ENCODE measurements at regions not wholly inside any gene's neighbourhood (a gene's known extent, or its start where the extent isn't known, plus 50 kb on each side); places are given as distances from the start of the nearest gene placed in this dataset.

DNA sequence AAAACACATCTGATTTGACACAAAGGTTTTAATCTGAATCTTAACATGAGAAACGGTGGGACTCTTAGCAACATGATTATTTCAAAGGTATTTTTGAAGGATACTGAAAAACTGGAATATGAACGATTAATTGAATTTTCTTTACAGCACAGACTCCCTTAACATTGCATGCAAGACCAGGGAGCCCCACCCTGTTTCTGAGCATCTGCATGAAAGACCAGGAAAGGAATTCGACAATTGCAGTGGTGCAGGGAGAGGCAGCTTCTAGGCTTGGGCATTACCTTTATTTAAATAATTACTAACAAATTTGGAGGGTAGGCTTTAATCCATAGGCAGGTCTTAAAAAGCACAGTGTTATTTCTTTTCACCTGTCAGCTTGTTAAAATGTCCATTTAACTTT, 240.6 kb upstream of the TOPAZ1 start:
- no peak for DNase-seq
- peaks cover 0 to 10% (median 4%) of the 10 kb centered on the region in 3 experiments; a peak in 5 of 7 replicates for H3K36me3 Mint-ChIP-seq (ENCODE audit: insufficient read depth in 1 of 3, low read depth in 3 of 3)
- H3K27ac Mint-ChIP-seq: no peak overlapping the region
- H3K4ac ChIP-seq (ENCODE audit: low read depth, low read length): no peak overlapping the region
- no peak overlapping the region for H2BK5ac ChIP-seq (ENCODE audit: insufficient read length, low read length)
- H3K4me3 Mint-ChIP-seq: no peak overlapping the region
- no peak overlapping the region for H2BK120ac ChIP-seq (ENCODE audit: low read depth, low read length, poor library complexity, severe bottlenecking)
- H2AK5ac ChIP-seq (ENCODE audit: insufficient read length, low read length): no peak overlapping the region
- H3K14ac ChIP-seq (ENCODE audit: insufficient read depth, low read length): no peak overlapping the region
- no peak overlapping the region for H2AFZ ChIP-seq (ENCODE audit: low read length)
- no peak overlapping the region for H4K5ac ChIP-seq (ENCODE audit: insufficient read length, low read depth, low read length)
- H3K4me2 ChIP-seq (ENCODE audit: insufficient read depth, insufficient read length, low read length): no peak overlapping the region
- no peak overlapping the region for H3K23ac ChIP-seq (ENCODE audit: insufficient read length, low read depth, low read length)
- H3K9ac ChIP-seq (ENCODE audit: extremely low read depth, insufficient read length, low read length): no peak overlapping the region
- no CpG with 5 or more reads among the region's 3 CpGs for WGBS (ENCODE audit: extremely low coverage, insufficient read length, low lambda C conversion rate)
- H4K20me1 ChIP-seq (ENCODE audit: control insufficient read depth, insufficient read depth, insufficient read length): no peaks in the 10 kb centered on the region
- no peak overlapping the region for H3K18ac ChIP-seq (ENCODE audit: insufficient read length, low read depth, low read length)
- no peak overlapping the region for H2BK15ac ChIP-seq (ENCODE audit: low read depth, low read length)
- TF ChIP-seq, protein P1, sequence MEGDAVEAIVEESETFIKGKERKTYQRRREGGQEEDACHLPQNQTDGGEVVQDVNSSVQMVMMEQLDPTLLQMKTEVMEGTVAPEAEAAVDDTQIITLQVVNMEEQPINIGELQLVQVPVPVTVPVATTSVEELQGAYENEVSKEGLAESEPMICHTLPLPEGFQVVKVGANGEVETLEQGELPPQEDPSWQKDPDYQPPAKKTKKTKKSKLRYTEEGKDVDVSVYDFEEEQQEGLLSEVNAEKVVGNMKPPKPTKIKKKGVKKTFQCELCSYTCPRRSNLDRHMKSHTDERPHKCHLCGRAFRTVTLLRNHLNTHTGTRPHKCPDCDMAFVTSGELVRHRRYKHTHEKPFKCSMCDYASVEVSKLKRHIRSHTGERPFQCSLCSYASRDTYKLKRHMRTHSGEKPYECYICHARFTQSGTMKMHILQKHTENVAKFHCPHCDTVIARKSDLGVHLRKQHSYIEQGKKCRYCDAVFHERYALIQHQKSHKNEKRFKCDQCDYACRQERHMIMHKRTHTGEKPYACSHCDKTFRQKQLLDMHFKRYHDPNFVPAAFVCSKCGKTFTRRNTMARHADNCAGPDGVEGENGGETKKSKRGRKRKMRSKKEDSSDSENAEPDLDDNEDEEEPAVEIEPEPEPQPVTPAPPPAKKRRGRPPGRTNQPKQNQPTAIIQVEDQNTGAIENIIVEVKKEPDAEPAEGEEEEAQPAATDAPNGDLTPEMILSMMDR (conservative IDR thresholded peaks at IDR 0.05): no peak
- no peaks in the 10 kb centered on the region for H3K79me2 ChIP-seq (ENCODE audit: insufficient read depth, low read length)
- no peaks in the 10 kb centered on the region for H3K9me3 ChIP-seq (ENCODE audit: control insufficient read depth, low read depth, low read length)
- H3T11ph ChIP-seq (ENCODE audit: low read length): no peak overlapping the region
- H2BK12ac ChIP-seq (ENCODE audit: insufficient read length, low read depth, low read length): no peak overlapping the region
- peaks cover 21% of the 10 kb centered on the region; the same call in 1 of the 2 replicates for H3K27me3 ChIP-seq (ENCODE audit: insufficient read depth, low read length)
- peaks cover 35% of the 10 kb centered on the region for H3K23me2 ChIP-seq (ENCODE audit: insufficient read length, low read depth, low read length, poor library complexity, severe bottlenecking)
- no peaks in the 10 kb centered on the region for H3K79me1 ChIP-seq (ENCODE audit: insufficient read depth, low read depth, low read length, poor library complexity, severe bottlenecking)
- H3K9me3 Mint-ChIP-seq: peaks cover 7 to 13% of the 10 kb centered on the region in 2 experiments; a peak in 4 of 5 replicates
- no peak overlapping the region for H3K56ac ChIP-seq (ENCODE audit: insufficient read length, low read depth, low read length)
- H3K4me1 ChIP-seq (ENCODE audit: insufficient read depth, low read length): peaks cover 6% of the 10 kb centered on the region; the same call in 1 of the 2 replicates
- H4K91ac ChIP-seq (ENCODE audit: insufficient read length, low read depth, low read length): no peak overlapping the region
- no peak overlapping the region for H3K27ac ChIP-seq (ENCODE audit: insufficient read length, low read depth, low read length)
- H3K27me3 Mint-ChIP-seq (ENCODE audit: low read depth): peaks cover 66% of the 10 kb centered on the region
- H2BK20ac ChIP-seq (ENCODE audit: low read depth, low read length, poor library complexity, severe bottlenecking): no peak overlapping the region
- peaks cover 25 to 37% of the 10 kb centered on the region in 2 experiments for H3K4me1 Mint-ChIP-seq
- H4K8ac ChIP-seq (replicated peaks; ENCODE audit: insufficient read length, low read depth, low read length): no peak overlapping the region

Measured in H9 (cell line).